Glomerular endothelial cell (primary cell): ENCODE measurements at regions not wholly inside any gene's neighbourhood (a gene's known extent, or its start where the extent isn't known, plus 50 kb on each side); places are given as distances from the start of the nearest gene placed in this dataset.
"Not testable (repeated sequence)": the region's sequence is repeated elsewhere in the genome, so short reads cannot be mapped to it uniquely, and the experiment has no call there.

Source experiments
- DNase-seq: peaks from one replicate; pipeline ENCODE4 v3.0.0-alpha.2; 2011; ENCODE audit warnings: low read depth, low spot score; ENCODE audit errors: extremely low read depth

DNA sequence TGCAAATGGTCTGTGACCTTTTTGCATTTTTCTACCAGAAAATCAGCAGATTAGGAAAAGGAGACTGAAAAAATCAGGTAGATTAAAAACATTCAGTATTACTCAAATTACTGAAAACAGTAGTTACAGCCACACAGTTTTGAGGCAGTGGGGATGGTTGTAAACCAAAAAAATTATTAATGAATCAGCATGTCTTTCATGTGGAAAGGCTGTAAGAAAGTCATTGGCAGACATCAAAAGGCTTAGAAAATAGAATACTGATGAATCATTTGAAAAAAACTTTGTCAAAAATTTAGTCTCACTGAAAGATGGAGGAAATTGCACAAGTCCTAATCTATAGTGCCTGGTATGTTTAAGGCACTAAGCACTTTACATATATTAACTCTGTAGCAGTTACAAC is 133.9 kb upstream of the GCFC2 start:
- DNase-seq: no peak

DNA sequence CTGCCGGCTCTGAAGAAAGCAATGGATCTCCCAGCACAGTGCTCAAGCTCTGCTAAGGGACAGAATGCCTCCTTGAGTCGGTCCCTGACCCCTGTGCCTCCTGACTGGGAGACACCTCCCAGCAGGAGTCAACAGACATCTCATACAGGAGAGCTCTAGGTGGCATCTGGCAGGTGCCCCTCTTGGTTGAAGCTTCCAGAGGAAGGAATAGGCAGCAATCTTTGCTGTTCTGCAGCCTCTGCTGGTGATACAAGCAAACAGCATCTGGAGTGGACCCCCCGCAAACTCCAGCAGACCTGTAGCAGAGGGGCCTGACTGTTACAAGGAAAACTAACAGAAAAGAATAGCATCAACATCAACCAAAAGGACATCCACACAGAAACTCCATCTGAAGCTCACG is 123.9 kb upstream of the GCFC2 start:
- DNase-seq: not testable (repeated sequence)

DNA sequence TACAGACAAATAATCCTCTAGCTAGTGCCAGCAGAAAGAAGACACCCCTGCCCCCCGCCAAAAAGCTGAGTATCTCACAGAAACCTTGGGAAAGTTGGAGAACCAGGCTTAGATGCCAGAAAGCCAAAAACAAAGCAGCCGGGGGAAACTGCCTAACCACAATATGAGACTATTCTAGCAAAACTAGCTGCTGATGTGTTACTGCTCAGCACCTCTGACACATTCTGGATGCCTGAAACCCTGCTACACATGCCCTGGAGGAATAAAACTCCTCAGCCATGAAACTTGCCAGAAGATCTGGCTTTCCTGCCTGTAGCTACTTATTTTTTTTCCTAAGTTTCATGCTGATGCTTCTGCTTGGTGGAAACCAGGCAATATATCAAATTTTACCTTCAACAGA is 122.7 kb upstream of the GCFC2 start:
- no peak for DNase-seq

DNA sequence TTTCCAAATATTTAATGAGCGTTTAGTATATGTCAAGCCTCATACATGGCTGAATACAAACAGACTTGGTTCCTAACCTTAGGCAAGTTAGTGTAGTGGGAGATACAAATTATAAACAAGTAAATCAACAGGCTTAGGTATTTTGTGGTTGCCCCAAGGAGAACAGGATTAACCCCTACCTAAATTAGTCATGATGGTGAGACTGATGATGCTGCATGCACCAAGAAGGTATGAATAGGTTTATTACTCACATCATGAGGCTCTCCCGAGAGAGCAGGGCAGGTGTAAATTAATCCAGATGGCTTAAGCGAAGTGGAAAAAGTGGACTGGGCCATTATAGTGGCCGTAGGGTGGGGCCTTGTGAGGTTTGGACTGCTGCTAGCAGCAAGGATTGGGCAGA is 118.1 kb upstream of the GCFC2 start:
- no peak for DNase-seq

DNA sequence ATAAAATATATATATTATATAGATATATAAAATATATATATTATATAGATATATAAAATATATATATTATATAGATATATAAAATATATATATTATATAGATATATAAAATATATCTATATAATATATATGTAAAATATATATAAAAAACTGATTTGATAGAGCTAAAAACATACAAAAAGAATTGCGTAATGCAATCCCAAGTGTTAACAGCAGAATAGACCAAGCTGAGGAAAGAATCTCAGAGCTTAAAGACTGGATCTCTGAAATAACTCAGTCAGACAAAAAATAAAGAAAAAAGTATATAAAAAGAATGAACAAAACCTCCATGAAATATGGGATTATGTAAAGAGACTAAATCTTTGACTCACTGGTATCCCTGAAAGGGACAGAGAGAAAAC is 112.8 kb upstream of the GCFC2 start:
- DNase-seq: not testable (repeated sequence)

DNA sequence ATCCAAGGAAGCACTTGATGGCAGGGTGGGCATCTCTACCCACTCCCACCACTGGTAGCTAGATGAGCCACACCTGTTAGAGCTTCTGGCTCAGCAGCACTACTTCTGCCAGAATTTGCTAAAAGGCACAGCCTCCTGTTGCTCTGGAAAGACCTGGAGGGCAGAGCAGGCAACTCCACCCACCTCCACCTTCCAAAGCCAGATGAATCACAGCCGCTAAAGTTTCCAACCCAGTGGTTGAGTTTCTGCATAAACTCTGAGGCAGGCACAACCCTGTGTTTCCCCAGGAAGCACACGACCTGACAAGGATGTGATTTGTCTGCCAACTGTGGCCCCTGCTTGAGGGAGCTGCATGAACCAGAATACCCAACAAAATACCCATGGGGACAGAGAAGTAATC is 111.6 kb upstream of the GCFC2 start:
- DNase-seq: no peak

DNA sequence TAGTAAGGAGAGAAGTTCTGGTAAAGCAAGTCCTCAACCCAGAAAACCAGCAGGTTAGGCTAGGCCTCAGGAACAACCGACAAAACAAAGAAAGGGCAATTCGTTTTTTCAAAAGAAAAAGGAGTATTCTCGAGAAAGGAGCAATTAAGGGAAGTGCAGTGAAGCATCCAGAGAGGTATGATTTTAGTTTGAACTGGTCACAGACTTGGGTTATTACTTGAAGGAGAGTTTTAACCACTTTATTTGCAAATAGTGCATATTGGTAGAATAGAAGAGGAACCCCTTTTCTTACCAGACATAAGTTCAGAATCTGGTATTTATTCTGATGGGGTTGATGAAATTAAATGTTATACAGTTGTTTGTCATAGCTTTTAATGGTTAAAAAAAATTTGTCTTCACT is 110.0 kb upstream of the GCFC2 start:
- no peak for DNase-seq

DNA sequence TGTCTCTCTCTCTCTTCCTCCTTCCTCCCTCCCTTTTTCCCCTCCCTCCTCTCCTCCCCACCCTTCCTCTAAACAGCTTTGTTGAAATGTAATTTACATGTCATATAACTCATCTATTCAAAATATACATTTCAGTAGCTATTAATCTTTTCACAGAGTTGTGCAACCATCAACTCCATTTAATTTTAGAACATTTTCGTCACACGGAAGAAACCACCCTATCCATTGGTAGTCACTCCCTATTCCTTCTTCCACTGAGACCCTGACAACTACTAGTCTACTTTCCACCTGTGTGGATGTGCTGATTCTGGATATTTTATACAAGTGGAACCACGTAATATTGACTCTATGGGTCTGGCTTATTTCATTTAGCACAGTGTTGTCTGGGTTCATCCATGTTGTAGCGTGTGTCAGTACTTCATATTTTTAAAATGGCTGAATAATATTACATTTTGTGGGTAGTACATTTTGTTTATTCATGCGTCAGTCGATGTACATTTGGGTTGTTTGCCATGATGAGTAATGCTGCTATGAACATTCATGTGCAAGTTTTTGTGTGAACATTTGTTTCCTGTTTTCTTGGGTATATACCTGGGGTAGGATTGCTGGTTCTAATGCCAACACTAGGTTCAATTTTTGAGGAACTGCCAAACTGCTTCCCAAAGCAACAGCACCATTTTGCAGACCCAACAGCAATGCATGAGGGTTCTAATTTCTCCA is 100.1 kb upstream of the GCFC2 start:
- DNase-seq: no peak

DNA sequence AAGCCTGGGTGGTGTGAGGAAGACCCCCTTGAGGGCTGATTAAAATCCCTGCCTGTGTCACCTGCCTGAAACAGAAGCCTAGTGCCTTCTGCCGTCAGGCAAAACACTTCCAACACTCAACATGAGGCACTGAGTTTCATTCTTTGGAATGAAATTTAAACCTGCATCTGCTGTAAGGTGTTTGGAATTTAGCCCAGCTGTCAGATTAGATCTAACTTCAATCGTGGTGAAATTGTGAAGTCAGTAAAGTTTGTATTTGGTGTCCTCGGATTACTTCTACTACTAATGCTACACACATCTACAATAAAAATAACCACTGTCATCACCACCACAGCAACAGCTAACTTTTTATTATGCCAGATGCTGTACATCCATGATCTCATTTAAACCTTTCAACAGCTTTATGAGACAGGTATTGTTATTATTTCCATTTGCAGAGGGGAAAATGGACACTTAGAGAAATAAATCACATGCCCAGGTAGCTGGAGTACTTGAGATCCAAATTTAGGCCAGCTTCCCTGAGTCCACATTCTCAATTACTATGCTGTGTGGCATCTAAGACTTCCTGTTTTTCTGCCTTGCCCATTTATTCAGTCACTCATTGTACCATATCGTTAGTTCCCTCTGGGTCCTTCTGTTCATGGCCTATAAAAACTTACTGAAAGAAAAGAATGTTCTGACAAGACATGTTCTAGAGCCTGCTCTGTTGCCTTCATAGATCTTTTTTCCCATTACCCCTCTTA is 98.2 kb upstream of the GCFC2 start:
- DNase-seq: no peak

DNA sequence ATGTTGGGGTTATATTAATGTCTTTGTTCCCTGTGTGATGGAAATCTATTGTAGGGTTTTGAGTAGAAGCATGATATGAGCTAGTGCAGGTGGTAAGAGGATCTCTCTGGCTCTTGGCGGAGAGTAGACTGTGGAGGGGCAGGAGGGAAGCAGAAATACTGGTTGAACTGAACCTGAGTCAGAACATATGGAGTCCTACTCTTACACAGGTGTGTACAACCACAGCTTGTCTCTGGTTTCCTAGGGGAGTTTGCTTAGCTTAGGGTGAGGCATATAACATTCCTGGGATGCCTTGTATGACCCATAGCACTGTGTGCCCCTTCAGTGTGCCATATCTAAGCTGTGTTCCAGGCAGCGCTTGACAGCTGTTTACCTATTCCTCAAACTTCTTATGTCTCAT is 97.3 kb upstream of the GCFC2 start:
- no peak for DNase-seq

DNA sequence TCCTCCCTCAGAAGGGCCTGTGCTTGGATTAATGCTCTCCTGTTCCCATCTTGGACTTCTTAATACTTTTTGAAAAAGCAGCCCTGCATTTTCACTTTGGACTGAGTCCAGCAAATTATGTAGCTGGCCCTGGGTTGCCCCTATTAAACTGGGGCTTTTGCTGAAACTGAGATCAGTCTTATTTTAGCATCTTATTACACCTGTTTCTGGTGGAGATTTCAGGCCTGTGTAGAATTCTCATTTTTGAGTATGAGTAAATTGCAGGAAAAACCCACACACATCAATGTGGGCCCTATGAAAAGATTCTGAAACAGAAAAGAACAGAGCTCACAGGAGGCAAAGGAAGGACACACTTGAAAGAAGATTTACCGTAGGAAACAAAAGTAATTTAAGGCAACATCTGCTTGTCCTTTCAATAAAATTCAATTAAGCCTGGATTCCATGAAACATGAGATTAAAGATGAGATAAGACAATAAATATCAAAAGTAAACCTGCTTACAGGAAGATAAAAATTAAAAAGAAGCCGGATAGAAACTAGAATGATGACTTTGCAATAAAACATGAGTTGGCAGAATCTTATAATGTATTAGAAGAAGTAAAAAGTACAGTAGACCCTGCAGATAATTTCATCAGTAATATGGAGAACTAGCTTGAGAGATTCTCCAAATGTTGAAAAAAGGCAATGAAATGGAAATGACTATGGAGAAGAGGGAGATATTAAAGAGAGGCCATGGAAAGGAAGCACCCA is 90.7 kb upstream of the GCFC2 start:
- no peak for DNase-seq

DNA sequence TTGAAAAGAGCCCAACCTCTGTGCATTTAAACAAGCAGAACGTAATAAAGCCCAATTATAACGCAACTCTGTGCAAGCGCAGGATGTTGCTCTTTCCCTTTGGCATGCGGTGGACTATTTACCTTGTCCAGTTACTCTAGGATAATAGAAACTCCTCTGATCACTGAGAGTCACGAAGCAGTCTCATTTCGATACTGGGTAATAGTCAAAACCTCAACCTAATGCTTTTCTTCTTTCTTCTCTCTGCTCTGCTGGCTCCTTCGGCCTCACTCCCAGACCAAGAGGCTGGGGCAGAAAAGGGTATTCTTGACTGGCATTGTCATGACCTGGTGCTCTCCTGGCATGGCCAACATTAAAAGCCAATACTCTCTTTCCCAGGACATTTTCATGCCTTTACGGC is 89.7 kb upstream of the GCFC2 start:
- no peak for DNase-seq

DNA sequence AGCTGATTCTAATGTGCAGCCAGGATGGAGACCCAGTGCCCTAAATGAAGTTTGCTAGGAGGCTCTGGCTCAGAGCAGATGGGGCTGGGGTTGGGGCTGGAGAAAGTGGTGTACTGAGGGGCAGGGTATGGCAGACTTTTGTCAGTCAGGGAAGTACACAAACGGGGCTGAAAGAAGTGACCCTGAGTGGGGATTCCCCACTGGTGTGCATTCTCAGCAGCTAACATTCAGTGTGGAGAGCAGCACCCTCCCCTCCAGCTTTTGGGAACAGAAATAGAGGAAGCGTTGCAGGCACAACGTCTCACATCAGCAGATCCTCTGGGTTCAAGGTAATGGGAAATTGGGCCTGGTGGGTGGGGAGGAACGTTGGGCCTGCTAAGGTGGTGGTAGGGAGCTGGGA is 89.1 kb upstream of the GCFC2 start:
- DNase-seq: no peak

DNA sequence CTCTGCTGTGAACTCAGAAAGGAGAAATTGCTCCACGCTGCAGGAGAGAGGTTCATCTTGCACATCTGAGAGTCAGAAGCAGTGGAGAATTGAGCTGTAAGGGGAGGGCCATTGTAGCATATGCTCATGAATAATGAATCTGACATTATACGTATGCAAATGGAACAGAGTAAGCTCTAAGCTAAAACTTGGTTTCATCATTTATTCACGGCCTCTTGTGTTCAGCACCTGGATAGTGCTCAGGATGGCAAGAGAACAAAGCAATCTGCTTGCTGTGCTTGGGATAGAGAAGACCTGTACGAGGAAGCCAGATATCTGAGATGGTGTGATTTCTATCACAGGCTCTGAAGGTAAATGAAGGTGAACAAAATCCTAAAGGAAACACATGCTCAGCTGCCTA is 87.9 kb upstream of the GCFC2 start:
- DNase-seq: no peak

DNA sequence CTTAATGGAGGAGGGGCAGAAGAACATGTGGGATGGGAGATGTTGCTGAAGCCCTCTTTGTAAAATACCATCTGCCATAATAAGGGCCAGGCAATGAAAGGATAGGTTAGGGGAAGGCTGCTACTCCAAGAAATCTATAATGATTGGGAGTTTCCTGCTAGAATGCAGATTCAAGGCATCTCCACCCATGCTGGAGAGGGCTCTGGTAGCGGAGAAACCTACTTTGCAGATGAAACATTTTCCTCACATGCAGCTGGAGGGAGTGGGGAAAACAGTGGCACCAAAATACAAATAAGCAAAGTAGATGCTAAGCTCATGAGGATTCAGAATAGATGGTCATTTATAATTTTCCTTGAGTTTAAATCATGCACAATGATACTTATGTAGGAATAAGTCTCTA is 82.3 kb upstream of the GCFC2 start:
- DNase-seq: no peak

DNA sequence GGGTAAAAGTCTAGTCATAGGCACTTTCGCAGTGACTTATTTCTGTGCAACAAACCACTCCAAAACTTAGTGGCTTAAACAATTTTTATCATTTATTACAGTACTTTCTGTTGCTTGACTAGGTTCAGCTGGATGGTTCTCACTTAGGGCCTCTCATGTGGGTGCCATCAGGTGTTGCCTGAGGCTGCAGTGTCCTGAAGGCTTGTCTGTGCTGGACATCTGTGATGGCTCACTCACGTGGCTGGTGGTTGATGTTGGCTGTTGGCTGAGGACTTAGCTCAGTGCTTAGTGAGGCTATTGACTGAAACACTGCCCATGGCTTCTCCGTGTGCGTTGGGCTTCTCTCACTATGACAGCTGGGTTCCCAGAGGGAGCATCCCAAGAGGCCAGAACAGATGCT is 81.4 kb upstream of the GCFC2 start:
- DNase-seq: no peak

DNA sequence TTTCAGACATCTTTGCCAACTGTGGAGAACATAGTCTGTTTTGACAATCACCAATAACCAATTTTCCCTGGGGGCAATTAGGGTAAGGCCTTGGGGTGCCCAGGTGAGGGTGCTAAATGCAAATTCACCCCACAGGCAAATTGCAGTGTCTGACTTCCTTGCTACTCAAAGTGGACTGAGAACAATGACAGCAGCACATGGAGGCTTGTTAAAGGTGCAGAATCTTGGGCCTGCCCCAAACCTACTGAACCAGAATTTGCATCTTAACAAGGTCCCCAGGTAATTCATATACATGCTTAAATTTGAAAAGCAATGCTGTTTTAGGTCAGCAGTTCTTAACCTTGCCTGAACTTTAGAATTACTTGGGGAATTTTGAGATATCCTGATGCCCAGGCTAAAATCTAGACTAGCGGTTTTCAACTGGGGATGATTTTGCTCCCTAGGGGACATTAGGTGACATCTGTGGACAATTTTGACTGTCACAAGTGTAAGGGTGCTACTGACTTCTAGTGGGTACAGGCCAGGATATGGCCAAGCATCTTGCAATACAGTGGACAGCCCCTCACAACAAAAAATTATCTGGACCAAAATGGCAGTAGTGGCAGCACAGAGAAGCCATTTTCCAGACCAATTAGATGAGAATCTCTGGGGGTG is 80.2 kb upstream of the GCFC2 start:
- no peak for DNase-seq

DNA sequence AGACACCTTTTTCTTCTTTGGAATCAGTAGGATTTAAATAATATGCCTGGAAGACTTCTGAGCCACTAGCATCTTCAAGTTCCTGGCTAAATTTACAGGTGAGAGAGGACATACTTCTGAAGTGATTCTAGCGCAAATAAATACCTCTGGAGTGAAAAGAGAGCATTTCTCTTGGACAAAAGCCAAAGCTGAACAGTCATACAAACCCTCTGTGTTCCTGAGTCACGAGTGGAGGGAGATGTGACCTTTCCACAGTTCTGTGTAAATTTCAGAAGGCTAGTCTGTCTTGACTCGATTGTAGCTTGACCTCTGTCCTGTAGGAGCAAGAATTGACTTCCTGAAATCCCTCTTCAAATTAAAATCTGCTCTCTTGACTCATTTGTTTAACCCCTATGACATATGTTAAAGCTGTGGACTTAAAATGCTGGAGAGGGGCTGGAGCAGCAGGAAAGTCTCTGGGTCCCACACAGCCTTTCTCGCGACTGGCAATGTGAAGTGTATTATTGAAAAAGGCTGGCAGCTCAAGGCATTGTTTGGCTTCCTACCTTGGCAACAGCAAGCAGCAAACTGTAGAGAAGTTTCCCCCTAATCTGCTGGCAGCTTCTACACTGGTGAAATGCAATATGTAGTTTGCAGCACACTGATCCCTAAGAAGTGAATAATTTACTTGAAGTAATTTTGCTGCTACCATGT is 79.6 kb upstream of the GCFC2 start:
- no peak for DNase-seq

DNA sequence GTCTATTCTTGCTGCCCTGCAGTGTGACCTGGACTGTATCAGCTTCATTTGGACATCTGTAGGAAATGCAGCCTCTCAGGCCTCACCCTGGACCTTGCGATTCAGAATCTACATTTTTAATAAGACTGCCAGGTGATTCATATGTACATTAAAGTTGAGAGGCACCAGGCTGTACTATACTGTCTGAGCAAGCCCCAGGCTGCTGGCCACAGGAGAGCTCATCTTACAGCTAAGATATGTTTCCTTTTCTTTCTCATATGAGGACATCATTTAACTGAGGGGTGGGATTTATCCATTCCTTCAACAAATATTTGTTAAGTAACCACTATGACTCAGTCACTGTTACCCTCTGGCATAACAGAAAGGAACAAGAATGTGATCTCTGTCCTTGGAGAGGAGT is 78.2 kb upstream of the GCFC2 start:
- DNase-seq: no peak

DNA sequence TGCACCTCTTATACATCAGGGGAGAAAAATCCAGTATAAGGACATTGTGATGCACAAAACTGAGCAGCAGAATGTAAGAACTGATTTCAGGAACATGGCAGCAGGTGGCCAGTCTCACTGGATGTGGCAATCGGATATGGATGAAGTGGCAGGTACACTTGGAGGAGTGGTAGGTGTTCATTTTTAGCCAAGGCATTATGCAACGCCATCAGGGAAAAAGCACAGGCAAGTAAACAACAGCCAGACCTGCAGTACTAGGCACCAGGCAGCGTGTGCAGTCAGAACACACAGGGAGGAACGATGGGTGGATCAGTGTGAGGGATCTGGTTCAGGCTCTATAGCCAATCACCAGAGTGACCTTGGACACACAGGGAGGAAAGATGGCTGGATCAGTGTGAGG is 77.4 kb upstream of the GCFC2 start:
- no peak for DNase-seq
